ENCODE measurements at regions not wholly inside any gene's neighbourhood (a gene's known extent, or its start where the extent isn't known, plus 50 kb on each side); places are given as distances from the start of the nearest gene placed in this dataset.

- DNase-seq (ENCODE audit: low spot score), result no peak
- 87% methylated on average over 4 of the region's 4 CpGs for WGBS
- Histone ChIP-seq H3K9ac (ENCODE audit: low read depth in 1 of 2, low read length in 2 of 2) (no peak overlapping the region), H3K9me3 (ENCODE audit: control insufficient read depth in 4 of 4, low read length in 3 of 4) (no peaks in the 10 kb centered on the region), H3K36me3 (ENCODE audit: control insufficient read depth in 4 of 4, insufficient read depth in 3 of 4, low read depth in 1 of 4, low read length in 3 of 4) (no peaks in the 10 kb centered on the region), H3K4me3 (ENCODE audit: low read depth in 1 of 3, low read length in 3 of 3) (no peak overlapping the region), H3K4me1 (ENCODE audit: control insufficient read depth in 4 of 4, insufficient read depth in 4 of 4, low read length in 3 of 4) (no peaks in the 10 kb centered on the region), H3K27ac (ENCODE audit: low read depth in 1 of 2, low read length in 2 of 2) (no peak overlapping the region), H3K27me3 (ENCODE audit: control insufficient read depth in 4 of 4, insufficient read depth in 4 of 4, low read length in 3 of 4) (no peaks in the 10 kb centered on the region)
- TF ChIP-seq GABPA (IDR thresholded peaks at IDR 0.05 in 1 of 2, conservative IDR thresholded peaks at IDR 0.05 in 1 of 2) (no peak), YY1 (IDR thresholded peaks at IDR 0.05) (no peak), HNF4A (conservative IDR thresholded peaks at IDR 0.05) (no peak), HNF4G (IDR thresholded peaks at IDR 0.05) (no peak), REST (IDR thresholded peaks at IDR 0.05) (no peak), RXRA (IDR thresholded peaks at IDR 0.05) (no peak), EGR1 (IDR thresholded peaks at IDR 0.05; ENCODE audit: low read depth in 2 of 2) (no peak), RAD21 (IDR thresholded peaks at IDR 0.05) (no peak), ZBTB33 (IDR thresholded peaks at IDR 0.05) (no peak), NR2F2 (IDR thresholded peaks at IDR 0.05) (no peak), JUND (IDR thresholded peaks at IDR 0.05) (no peak), CTCF (IDR thresholded peaks at IDR 0.05; ENCODE audit: low read depth, low read length, missing input control) (no peak), FOXA1 (IDR thresholded peaks at IDR 0.05) (no peak), SP1 (IDR thresholded peaks at IDR 0.05) (no peak), FOXA2 (IDR thresholded peaks at IDR 0.05) (no peak), MAX (IDR thresholded peaks at IDR 0.05) (no peak), ATF3 (IDR thresholded peaks at IDR 0.05) (no peak)
Measured at GRCh38 chr4:11616856-11617255, 188.2 kb upstream of the HS3ST1 start.

- 68% methylated on average over 7 of the region's 7 CpGs for WGBS
- no peak for TF ChIP-seq RAD21 (IDR thresholded peaks at IDR 0.05)
Measured at GRCh38 chr4:11615601-11616000, 186.9 kb upstream of the HS3ST1 start.

More at GRCh38 chr4:11615601-11616000, 186.9 kb upstream of the HS3ST1 start:
- H3K27me3 ChIP-seq (ENCODE audit: control insufficient read depth in 4 of 4, insufficient read depth in 4 of 4, low read length in 3 of 4), result no peaks in the 10 kb centered on the region
- H3K4me3 ChIP-seq (ENCODE audit: low read depth in 1 of 3, low read length in 3 of 3), result no peak overlapping the region
- no peak overlapping the region for H3K27ac ChIP-seq (ENCODE audit: low read depth in 1 of 2, low read length in 2 of 2)
- no peak overlapping the region for H3K9ac ChIP-seq (ENCODE audit: low read depth in 1 of 2, low read length in 2 of 2)
- H3K36me3 ChIP-seq (ENCODE audit: control insufficient read depth in 4 of 4, insufficient read depth in 3 of 4, low read depth in 1 of 4, low read length in 3 of 4), result no peaks in the 10 kb centered on the region
- no peaks in the 10 kb centered on the region for H3K9me3 ChIP-seq (ENCODE audit: control insufficient read depth in 4 of 4, low read length in 3 of 4)
- no peaks in the 10 kb centered on the region for H3K4me1 ChIP-seq (ENCODE audit: control insufficient read depth in 4 of 4, insufficient read depth in 4 of 4, low read length in 3 of 4)
- no peak for DNase-seq (ENCODE audit: low spot score)
